A673 (cell line): ENCODE measurements at regions not wholly inside any gene's neighbourhood (a gene's known extent, or its start where the extent isn't known, plus 50 kb on each side); places are given as distances from the start of the nearest gene placed in this dataset.

Experiments
- BruUV-seq: library from RNA; stranded (reverse); fragments of 400-500 nt; replicated peaks from 2 replicates; lab custom pipeline; 2021; lab: Mats Ljungman, UMichigan
- CTCF ChIA-PET: fragments of 300-600 bp; sonication (Branson Sonifier 250); formaldehyde crosslinking; loops from one replicate; lab custom pipeline; 2022; ENCODE audit warnings: antibody characterized with exemption; lab: Charles Lee
- POLR2A ChIA-PET: fragments of 300-600 bp; sonication (Branson Sonifier 250); formaldehyde crosslinking; loops from one replicate; lab custom pipeline; 2022; ENCODE audit warnings: antibody characterized with exemption; ENCODE audit not compliant: low non-redundant PET; lab: Charles Lee
- DNase-seq: peaks from one replicate; pipeline ENCODE4 v3.0.0-alpha.2; 2015; ENCODE audit warnings: low spot score
- H3K27ac ChIP-seq: fragments of 200-600 bp; sonication (generic); 2 replicates; pipeline ENCODE4 v1.5.1; 2016; ENCODE audit warnings: mixed run types, low read depth, mild to moderate bottlenecking, mixed read lengths, antibody characterized with exemption, low read length; ENCODE audit not compliant: poor library complexity, severe bottlenecking
- H3K27me3 ChIP-seq: fragments of 200-600 bp; sonication (generic); replicated peaks from 2 replicates; pipeline ENCODE4 v1.6.1; 2017; ENCODE audit warnings: mixed run types, low read depth, mild to moderate bottlenecking, mixed read lengths, antibody characterized with exemption, low read length; ENCODE audit not compliant: insufficient read depth, poor library complexity
- H3K36me3 ChIP-seq: fragments of 200-600 bp; sonication (generic); 2 replicates; pipeline ENCODE4 v1.6.1; 2016; ENCODE audit warnings: mixed run types, mild to moderate bottlenecking, mixed read lengths, antibody characterized with exemption, low read length; ENCODE audit not compliant: insufficient read depth, poor library complexity, severe bottlenecking
- H3K4me1 ChIP-seq: fragments of 200-600 bp; sonication (generic); 2 replicates; pipeline ENCODE4 v1.6.1; 2017; ENCODE audit warnings: mixed run types, mild to moderate bottlenecking, mixed read lengths, antibody characterized with exemption, low read length; ENCODE audit not compliant: insufficient read depth, poor library complexity, severe bottlenecking
- H3K4me3 ChIP-seq: fragments of 200-600 bp; sonication (generic); 2 replicates; pipeline ENCODE4 v1.5.1; 2016; ENCODE audit warnings: low read depth, mixed run types, mild to moderate bottlenecking, mixed read lengths, low read length; ENCODE audit not compliant: poor library complexity, severe bottlenecking
- H3K9me3 ChIP-seq: fragments of 200-600 bp; sonication (generic); 2 replicates; pipeline ENCODE4 v1.6.1; 2016; ENCODE audit warnings: mixed run types, low read depth, mild to moderate bottlenecking, mixed read lengths, antibody characterized with exemption, low read length; ENCODE audit not compliant: poor library complexity, severe bottlenecking
- EZH2 ChIP-seq: fragments of 200-600 bp; sonication (generic); IDR thresholded peaks from 2 replicates; pipeline ENCODE4 v1.6.1; 2017; ENCODE audit warnings: borderline replicate concordance, low read depth, mild to moderate bottlenecking, mixed read lengths, antibody characterized with exemption, low read length; ENCODE audit not compliant: poor library complexity, severe bottlenecking
- intact Hi-C: fragments of 100-400 bp; cut with micrococcal nuclease; formaldehyde crosslinking; loops from one replicate; pipeline ENCODE4 v1.10.0; 2022; ENCODE audit not compliant: unreplicated experiment
- TF ChIP-seq, protein P1 (sequence below): fragments of 300-800, 200-600 bp; sonication (generic); conservative IDR thresholded peaks from 2 replicates; pipeline ENCODE4 v1.5.1; 2017; ENCODE audit warnings: low read depth, mild to moderate bottlenecking, antibody characterized with exemption, low read length, moderate library complexity, mixed read lengths

DNA sequence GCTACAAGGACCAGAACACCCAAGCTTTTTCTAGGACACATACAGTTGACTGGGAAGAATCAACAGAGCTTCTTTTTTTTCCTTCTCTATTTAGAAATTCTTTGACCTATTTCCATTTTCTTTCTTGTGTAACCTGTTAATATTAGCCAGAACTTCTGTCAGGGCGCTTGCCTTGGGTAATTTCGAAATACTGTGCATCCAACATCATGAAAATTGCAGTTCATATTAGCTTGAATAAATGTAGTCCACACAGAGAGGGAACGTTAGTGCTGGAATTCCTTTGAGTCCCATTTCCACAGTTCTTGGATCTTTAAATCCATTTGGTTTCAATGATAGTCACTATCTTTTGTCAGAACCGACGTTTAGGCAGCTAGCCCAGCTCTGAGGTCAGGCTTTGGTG lies 141.8 kb downstream of the MXRA5 start:
- TF ChIP-seq, protein P1, sequence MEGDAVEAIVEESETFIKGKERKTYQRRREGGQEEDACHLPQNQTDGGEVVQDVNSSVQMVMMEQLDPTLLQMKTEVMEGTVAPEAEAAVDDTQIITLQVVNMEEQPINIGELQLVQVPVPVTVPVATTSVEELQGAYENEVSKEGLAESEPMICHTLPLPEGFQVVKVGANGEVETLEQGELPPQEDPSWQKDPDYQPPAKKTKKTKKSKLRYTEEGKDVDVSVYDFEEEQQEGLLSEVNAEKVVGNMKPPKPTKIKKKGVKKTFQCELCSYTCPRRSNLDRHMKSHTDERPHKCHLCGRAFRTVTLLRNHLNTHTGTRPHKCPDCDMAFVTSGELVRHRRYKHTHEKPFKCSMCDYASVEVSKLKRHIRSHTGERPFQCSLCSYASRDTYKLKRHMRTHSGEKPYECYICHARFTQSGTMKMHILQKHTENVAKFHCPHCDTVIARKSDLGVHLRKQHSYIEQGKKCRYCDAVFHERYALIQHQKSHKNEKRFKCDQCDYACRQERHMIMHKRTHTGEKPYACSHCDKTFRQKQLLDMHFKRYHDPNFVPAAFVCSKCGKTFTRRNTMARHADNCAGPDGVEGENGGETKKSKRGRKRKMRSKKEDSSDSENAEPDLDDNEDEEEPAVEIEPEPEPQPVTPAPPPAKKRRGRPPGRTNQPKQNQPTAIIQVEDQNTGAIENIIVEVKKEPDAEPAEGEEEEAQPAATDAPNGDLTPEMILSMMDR: no peak
- no peak for TF ChIP-seq EZH2
- no peaks in the 10 kb centered on the region for H3K9me3 ChIP-seq
- intact Hi-C loops: no loop called here
- CTCF ChIA-PET: no interaction called here
- DNase-seq: no peak
- no TSS peak for BruUV-seq
- H3K4me1 ChIP-seq: no peaks in the 10 kb centered on the region
- no peak overlapping the region for H3K27ac ChIP-seq
- H3K36me3 ChIP-seq: no peaks in the 10 kb centered on the region
- H3K4me3 ChIP-seq: no peak overlapping the region
- POLR2A ChIA-PET: no interaction called here
- peaks cover 60% of the 10 kb centered on the region for H3K27me3 ChIP-seq

DNA sequence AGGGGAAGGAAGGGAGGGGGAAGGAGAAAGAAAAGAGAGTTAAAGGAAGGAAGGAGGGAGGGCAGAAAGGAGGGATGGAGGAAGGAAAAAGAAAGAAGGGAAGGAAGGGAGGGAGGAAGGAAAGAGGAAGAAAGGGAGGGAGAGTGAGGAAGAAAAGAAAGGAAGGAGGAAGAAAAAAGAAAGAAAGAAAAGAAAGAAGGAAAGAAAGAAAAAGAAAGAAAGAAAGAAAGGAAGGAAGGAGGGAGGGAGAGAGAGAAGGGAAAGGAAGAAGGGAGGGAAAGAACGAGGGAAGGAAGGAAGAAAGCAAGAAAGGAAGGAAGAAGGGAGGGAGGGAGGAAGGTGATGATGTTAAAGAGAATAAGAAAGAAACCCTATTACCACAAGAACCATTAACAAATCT lies 150.6 kb downstream of the MXRA5 start:
- POLR2A ChIA-PET: no interaction called here
- H3K9me3 ChIP-seq: no peaks in the 10 kb centered on the region
- no peaks in the 10 kb centered on the region for H3K36me3 ChIP-seq
- H3K27me3 ChIP-seq: peaks cover 9% of the 10 kb centered on the region
- H3K27ac ChIP-seq: no peak overlapping the region
- CTCF ChIA-PET: no interaction called here
- no TSS peak for BruUV-seq
- intact Hi-C loops: no loop called here
- no peak for TF ChIP-seq EZH2
- TF ChIP-seq, protein P1: no peak
- no peak for DNase-seq
- H3K4me3 ChIP-seq: no peak overlapping the region
- H3K4me1 ChIP-seq: no peaks in the 10 kb centered on the region

DNA sequence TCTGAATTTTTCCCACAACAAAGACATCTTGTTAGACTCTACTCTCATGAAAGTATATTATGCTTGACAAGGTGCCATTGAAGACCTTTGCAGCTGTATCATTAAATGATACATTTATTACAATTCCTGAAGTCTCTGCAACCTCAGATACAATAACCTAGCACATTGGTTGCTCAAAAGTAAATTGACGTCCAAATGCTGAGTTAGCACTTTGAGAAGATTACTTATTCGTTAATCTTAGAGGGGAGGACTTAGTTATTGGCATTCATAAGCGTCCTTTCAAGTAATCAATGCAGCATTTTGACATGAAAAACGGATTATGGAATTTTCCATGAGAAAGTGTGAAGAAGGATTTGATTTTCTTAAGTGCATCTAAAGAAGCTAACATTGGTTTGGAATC lies 151.6 kb downstream of the ARSF start:
- Histone ChIP-seq H3K4me1 (no peaks in the 10 kb centered on the region), H3K27me3 (peaks cover 9% of the 10 kb centered on the region), H3K9me3 (no peaks in the 10 kb centered on the region), H3K36me3 (no peaks in the 10 kb centered on the region), H3K27ac (no peak overlapping the region), H3K4me3 (no peak overlapping the region)
- CTCF ChIA-PET: no interaction called here
- intact Hi-C loops: no loop called here
- no TSS peak for BruUV-seq
- TF ChIP-seq EZH2: no peak
- TF ChIP-seq, protein P1: no peak
- no peak for DNase-seq
- POLR2A ChIA-PET: no interaction called here
